Progenitor cell of endocrine pancreas (in vitro differentiated cells): ENCODE measurements at regions not wholly inside any gene's neighbourhood (a gene's known extent, or its start where the extent isn't known, plus 50 kb on each side); places are given as distances from the start of the nearest gene placed in this dataset.

Source experiments
- DNase-seq: peaks from one replicate; pipeline ENCODE4 v3.0.0; 2021; ENCODE audit warnings: low spot score; ENCODE audit not compliant: unreplicated experiment
- H3K27ac Mint-ChIP-seq: 2 replicates; pipeline ENCODE4 v1.8.0; 2021; ENCODE audit warnings: mild to moderate bottlenecking, moderate library complexity, mixed read lengths
- H3K27me3 Mint-ChIP-seq: 2 replicates; pipeline ENCODE4 v1.8.0; 2021; ENCODE audit warnings: mixed read lengths
- H3K36me3 Mint-ChIP-seq: 2 replicates; pipeline ENCODE4 v1.8.0; 2022; ENCODE audit warnings: mixed read lengths; ENCODE audit not compliant: insufficient read depth
- H3K4me1 Mint-ChIP-seq: 2 replicates; pipeline ENCODE4 v1.8.0; 2021; ENCODE audit warnings: low read depth, mixed read lengths
- H3K4me3 Mint-ChIP-seq: 2 replicates; pipeline ENCODE4 v1.8.0; 2021; ENCODE audit warnings: low read depth, mild to moderate bottlenecking, moderate library complexity, mixed read lengths
- H3K9me3 Mint-ChIP-seq: 2 replicates; pipeline ENCODE4 v1.8.0; 2021; ENCODE audit warnings: low read depth, mixed read lengths
- CTCF ChIP-seq: fragments of 200-600 bp; sonication (generic); IDR thresholded peaks from one replicate; pipeline ENCODE4 v1.5.0; 2021; ENCODE audit warnings: antibody characterized with exemption, mild to moderate bottlenecking; ENCODE audit not compliant: unreplicated experiment

GRCh38 chr4:123308667-123309066 lies 87.9 kb upstream of the SPRY1 start:
- no peak overlapping the region for H3K27ac Mint-ChIP-seq
- peaks cover 11% of the 10 kb centered on the region for H3K4me1 Mint-ChIP-seq
- no peaks in the 10 kb centered on the region for H3K27me3 Mint-ChIP-seq
- TF ChIP-seq CTCF, result no peak
- H3K4me3 Mint-ChIP-seq, result no peak overlapping the region
- DNase-seq, result no peak
- peaks cover 3% of the 10 kb centered on the region for H3K36me3 Mint-ChIP-seq
- peaks cover 3% of the 10 kb centered on the region for H3K9me3 Mint-ChIP-seq

- peaks cover 3% of the 10 kb centered on the region for H3K9me3 Mint-ChIP-seq
- TF ChIP-seq CTCF, result no peak
- peaks cover 10% of the 10 kb centered on the region for H3K36me3 Mint-ChIP-seq
- DNase-seq, result no peak
- H3K27me3 Mint-ChIP-seq, result no peaks in the 10 kb centered on the region
- H3K4me3 Mint-ChIP-seq, result no peak overlapping the region
- H3K27ac Mint-ChIP-seq, result peak overlapping the region; percentile 46
- peaks cover 11% of the 10 kb centered on the region for H3K4me1 Mint-ChIP-seq
Observed at GRCh38 chr4:123312116-123312515, 84.5 kb upstream of the SPRY1 start.

- H3K4me1 Mint-ChIP-seq, result peaks cover 11% of the 10 kb centered on the region
- H3K27ac Mint-ChIP-seq, result peak overlapping the region; percentile 2
- peak overlapping the region; percentile 0 for H3K4me3 Mint-ChIP-seq
- TF ChIP-seq CTCF, result no peak
- peaks cover 3% of the 10 kb centered on the region for H3K9me3 Mint-ChIP-seq
- DNase-seq, result no peak
- H3K27me3 Mint-ChIP-seq, result no peaks in the 10 kb centered on the region
- H3K36me3 Mint-ChIP-seq, result peaks cover 10% of the 10 kb centered on the region
Observed at GRCh38 chr4:123312951-123313592, 83.5 kb upstream of the SPRY1 start.

- no peak for TF ChIP-seq CTCF
- peaks cover 11% of the 10 kb centered on the region for H3K4me1 Mint-ChIP-seq
- no peak for DNase-seq
- H3K9me3 Mint-ChIP-seq, result peaks cover 5% of the 10 kb centered on the region
- H3K27ac Mint-ChIP-seq, result no peak overlapping the region
- no peaks in the 10 kb centered on the region for H3K27me3 Mint-ChIP-seq
- H3K36me3 Mint-ChIP-seq, result peaks cover 9% of the 10 kb centered on the region
- H3K4me3 Mint-ChIP-seq, result no peak overlapping the region
Observed at GRCh38 chr4:123315617-123316016, 81.0 kb upstream of the SPRY1 start.

- Mint-ChIP-seq H3K27ac (no peak overlapping the region), H3K27me3 (no peaks in the 10 kb centered on the region), H3K9me3 (peaks cover 16% of the 10 kb centered on the region), H3K4me3 (no peak overlapping the region), H3K36me3 (peaks cover 19% of the 10 kb centered on the region), H3K4me1 (peaks cover 11% of the 10 kb centered on the region)
- no peak for TF ChIP-seq CTCF
- no peak for DNase-seq
Observed at GRCh38 chr4:123317211-123317610, 79.4 kb upstream of the SPRY1 start.
